ENCODE measurements at regions not wholly inside any gene's neighbourhood (a gene's known extent, or its start where the extent isn't known, plus 50 kb on each side); places are given as distances from the start of the nearest gene placed in this dataset.

GRCh38 chrX:110442635-110443034, 84.0 kb downstream of the RTL9 start:
- no peaks in the 10 kb centered on the region for H3K4me1 ChIP-seq (replicated peaks)
- peak in 1 of 2 experiments; percentile 2 for DNase-seq (ENCODE audit: low read depth in 1 of 2, low spot score in 2 of 2)

GRCh38 chrX:110444996-110445395, 86.3 kb downstream of the RTL9 start:
- H3K9me3 ChIP-seq (replicated peaks): no peaks in the 10 kb centered on the region
- H3K27ac ChIP-seq: no peak overlapping the region
- H3K4me1 ChIP-seq (replicated peaks): no peaks in the 10 kb centered on the region
- no peaks in the 10 kb centered on the region for H3K27me3 ChIP-seq (replicated peaks)
- H3K36me3 ChIP-seq: no peaks in the 10 kb centered on the region
- no peak for DNase-seq (ENCODE audit: low read depth in 1 of 2, low spot score in 2 of 2)
- H3K4me3 ChIP-seq: no peak overlapping the region

More at GRCh38 chrX:110442635-110443034, 84.0 kb downstream of the RTL9 start:
- Histone ChIP-seq H3K27ac (no peak overlapping the region), H3K36me3 (no peaks in the 10 kb centered on the region), H3K27me3 (replicated peaks) (no peaks in the 10 kb centered on the region), H3K9me3 (replicated peaks) (no peaks in the 10 kb centered on the region), H3K4me3 (no peak overlapping the region)

GRCh38 chrX:110448459-110448858, 89.8 kb downstream of the RTL9 start:
- Histone ChIP-seq H3K27me3 (replicated peaks) (no peaks in the 10 kb centered on the region), H3K9me3 (replicated peaks) (no peaks in the 10 kb centered on the region), H3K27ac (no peak overlapping the region), H3K4me1 (replicated peaks) (no peaks in the 10 kb centered on the region), H3K4me3 (no peak overlapping the region), H3K36me3 (no peaks in the 10 kb centered on the region)
- no peak for DNase-seq (ENCODE audit: low read depth in 1 of 2, low spot score in 2 of 2)

- no peak for DNase-seq (ENCODE audit: low read depth in 1 of 2, low spot score in 2 of 2)
- Histone ChIP-seq H3K9me3 (replicated peaks) (no peaks in the 10 kb centered on the region), H3K4me1 (replicated peaks) (no peaks in the 10 kb centered on the region), H3K36me3 (no peaks in the 10 kb centered on the region), H3K27ac (no peak overlapping the region), H3K27me3 (replicated peaks) (no peaks in the 10 kb centered on the region), H3K4me3 (no peak overlapping the region)
Measured at GRCh38 chrX:110449312-110449711, 90.7 kb downstream of the RTL9 start.

DNA sequence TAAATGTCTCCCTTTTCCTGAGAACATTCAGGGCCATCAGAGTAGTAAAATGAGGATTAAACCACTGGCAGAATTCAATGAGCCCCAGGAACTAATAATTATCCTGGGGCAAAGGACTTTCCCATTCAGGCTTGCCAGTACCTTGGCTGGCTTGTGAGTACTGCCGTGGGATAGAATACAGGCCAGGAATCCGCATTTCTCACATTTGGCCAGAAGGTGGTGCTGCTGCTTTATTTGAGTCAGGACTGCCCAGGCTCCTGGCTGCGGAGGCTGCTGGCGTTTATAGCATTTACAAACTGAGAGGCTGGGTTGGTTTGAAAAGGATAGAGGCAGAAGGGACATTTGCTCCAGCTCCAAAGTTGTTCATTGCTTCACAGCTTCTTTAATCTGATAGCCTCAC, 91.4 kb downstream of the RTL9 start:
- Histone ChIP-seq H3K9me3 (replicated peaks) (no peaks in the 10 kb centered on the region), H3K36me3 (no peaks in the 10 kb centered on the region), H3K27ac (no peak overlapping the region), H3K27me3 (replicated peaks) (no peaks in the 10 kb centered on the region), H3K4me1 (replicated peaks) (no peaks in the 10 kb centered on the region), H3K4me3 (no peak overlapping the region)
- DNase-seq (ENCODE audit: low read depth in 1 of 2, low spot score in 2 of 2): peak; percentile 12 to 52

GRCh38 chrX:110454336-110454735, 95.7 kb downstream of the RTL9 start:
- no peaks in the 10 kb centered on the region for H3K9me3 ChIP-seq (replicated peaks)

DNA sequence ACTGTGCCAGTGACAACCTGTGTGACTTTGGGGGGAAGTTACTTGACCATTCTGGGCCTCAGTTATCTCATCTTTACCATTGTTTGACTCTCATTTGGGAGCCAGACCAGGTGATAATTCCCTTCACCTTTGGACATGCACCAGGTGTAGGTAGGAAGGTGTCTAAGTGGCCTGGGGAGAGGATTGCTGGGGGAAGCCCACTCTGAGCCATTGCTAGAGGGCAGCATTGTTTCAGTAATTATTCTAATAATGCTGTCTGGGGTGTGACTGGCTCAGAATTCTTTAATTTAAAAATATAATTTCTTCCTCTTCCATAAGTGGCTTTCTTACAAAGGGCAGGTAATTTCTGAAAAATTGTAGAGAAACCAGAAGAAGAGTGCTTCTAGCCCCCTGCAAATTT, 104.3 kb downstream of the RTL9 start:
- Histone ChIP-seq H3K27ac (no peak overlapping the region), H3K36me3 (no peaks in the 10 kb centered on the region), H3K27me3 (replicated peaks) (no peaks in the 10 kb centered on the region), H3K4me1 (replicated peaks) (no peaks in the 10 kb centered on the region), H3K4me3 (no peak overlapping the region), H3K9me3 (replicated peaks) (no peaks in the 10 kb centered on the region)
- DNase-seq (ENCODE audit: low read depth in 1 of 2, low spot score in 2 of 2): no peak

More at GRCh38 chrX:110454336-110454735, 95.7 kb downstream of the RTL9 start:
- H3K36me3 ChIP-seq: no peaks in the 10 kb centered on the region
- no peaks in the 10 kb centered on the region for H3K4me1 ChIP-seq (replicated peaks)
- H3K27me3 ChIP-seq (replicated peaks): no peaks in the 10 kb centered on the region
- no peak for DNase-seq (ENCODE audit: low read depth in 1 of 2, low spot score in 2 of 2)
- H3K27ac ChIP-seq: no peak overlapping the region
- H3K4me3 ChIP-seq: no peak overlapping the region

DNA sequence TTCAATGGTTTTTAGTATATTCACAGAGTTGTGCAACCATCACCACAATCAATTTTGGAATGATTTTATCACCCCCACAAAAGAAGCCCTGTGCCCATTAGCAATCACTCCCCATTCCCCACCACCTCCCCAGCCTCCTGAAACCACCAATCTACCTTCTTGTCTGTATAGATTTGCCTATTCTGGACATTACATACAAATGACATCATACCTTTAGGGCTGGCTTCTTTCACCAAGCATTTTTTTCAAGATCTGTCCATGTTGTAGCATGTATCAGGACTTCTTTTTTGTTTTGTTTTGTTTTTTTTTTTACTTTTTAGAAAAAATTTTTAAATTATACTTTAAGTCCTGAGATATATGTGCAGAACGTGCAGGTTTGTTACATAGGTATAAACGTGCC, 108.1 kb downstream of the RTL9 start:
- Histone ChIP-seq H3K4me1 (replicated peaks) (no peaks in the 10 kb centered on the region), H3K36me3 (no peaks in the 10 kb centered on the region), H3K27me3 (replicated peaks) (no peaks in the 10 kb centered on the region), H3K27ac (no peak overlapping the region), H3K9me3 (replicated peaks) (no peaks in the 10 kb centered on the region), H3K4me3 (no peak overlapping the region)
- no peak for DNase-seq (ENCODE audit: low read depth in 1 of 2, low spot score in 2 of 2)

GRCh38 chrX:110472265-110472664, 113.6 kb downstream of the RTL9 start:
- Histone ChIP-seq H3K4me1 (replicated peaks) (no peaks in the 10 kb centered on the region), H3K36me3 (no peaks in the 10 kb centered on the region), H3K27ac (no peak overlapping the region), H3K9me3 (replicated peaks) (no peaks in the 10 kb centered on the region), H3K4me3 (no peak overlapping the region), H3K27me3 (replicated peaks) (no peaks in the 10 kb centered on the region)
- DNase-seq (ENCODE audit: low read depth in 1 of 2, low spot score in 2 of 2): no peak

DNA sequence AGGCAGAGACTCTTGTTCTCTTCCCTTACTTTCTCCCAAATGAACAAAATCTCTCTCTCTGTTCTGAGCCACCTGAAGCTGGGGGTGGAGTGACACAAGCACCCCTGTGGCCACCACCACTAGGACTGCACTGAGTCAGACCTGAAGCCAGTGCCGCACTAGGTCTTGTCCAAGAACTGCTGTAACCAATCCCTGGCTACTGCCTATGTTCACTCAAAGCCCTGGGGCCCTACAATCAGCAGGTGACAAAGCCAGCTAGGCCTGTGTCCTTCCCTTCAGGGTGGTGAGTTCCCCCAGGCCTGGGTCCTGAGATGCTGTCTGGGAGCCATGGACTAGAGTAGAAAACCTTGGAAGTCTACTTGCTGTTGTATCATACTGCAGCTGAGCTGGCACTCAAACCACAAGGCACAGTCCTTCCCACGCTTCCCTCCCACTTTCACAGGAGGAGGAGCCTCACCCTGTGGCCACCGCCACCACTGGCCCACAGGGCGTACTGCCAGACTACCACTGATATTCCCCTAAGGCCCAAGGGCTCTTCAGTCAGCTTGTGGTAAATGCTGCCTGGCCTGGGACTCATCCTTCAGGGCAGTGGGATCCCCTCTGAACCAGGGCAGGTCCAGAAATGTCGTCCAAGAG, 119.1 kb downstream of the RTL9 start:
- no peaks in the 10 kb centered on the region for H3K36me3 ChIP-seq
- no peak overlapping the region for H3K27ac ChIP-seq
- no peaks in the 10 kb centered on the region for H3K27me3 ChIP-seq (replicated peaks)
- H3K4me3 ChIP-seq: no peak overlapping the region
- H3K9me3 ChIP-seq (replicated peaks): no peaks in the 10 kb centered on the region
- no peak for DNase-seq (ENCODE audit: low read depth in 1 of 2, low spot score in 2 of 2)
- no peaks in the 10 kb centered on the region for H3K4me1 ChIP-seq (replicated peaks)

- H3K4me1 ChIP-seq (replicated peaks): no peaks in the 10 kb centered on the region
- DNase-seq (ENCODE audit: low read depth in 1 of 2, low spot score in 2 of 2): no peak
- H3K27me3 ChIP-seq (replicated peaks): no peaks in the 10 kb centered on the region
- no peaks in the 10 kb centered on the region for H3K9me3 ChIP-seq (replicated peaks)
- H3K36me3 ChIP-seq: no peaks in the 10 kb centered on the region
- H3K4me3 ChIP-seq: no peak overlapping the region
- H3K27ac ChIP-seq: no peak overlapping the region
Measured at GRCh38 chrX:110491846-110492620, 133.4 kb downstream of the RTL9 start.

DNA sequence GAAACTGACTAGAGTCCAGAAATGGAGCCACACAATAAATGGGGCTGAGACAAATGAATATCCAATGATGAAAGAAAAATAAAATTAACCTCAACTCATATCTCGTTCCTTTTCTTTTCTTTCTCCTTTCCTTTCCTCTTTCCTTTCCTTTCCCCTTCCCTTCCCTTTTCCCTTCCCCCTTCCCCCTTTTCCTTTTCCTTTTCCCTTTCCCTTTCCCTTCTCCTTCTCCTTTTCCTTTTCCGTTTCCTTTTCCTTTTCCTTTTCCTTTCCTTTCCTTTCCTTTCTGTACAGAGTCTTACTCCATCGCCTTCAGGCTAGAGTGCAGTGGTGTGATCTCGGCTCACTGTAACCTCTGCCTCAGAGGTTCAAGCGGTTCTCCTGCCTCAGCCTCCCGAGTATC, 146.3 kb downstream of the RTL9 start:
- peaks cover 10% of the 10 kb centered on the region for H3K4me1 ChIP-seq (replicated peaks)
- no peaks in the 10 kb centered on the region for H3K9me3 ChIP-seq (replicated peaks)
- no peak overlapping the region for H3K27ac ChIP-seq
- no peaks in the 10 kb centered on the region for H3K36me3 ChIP-seq
- DNase-seq (ENCODE audit: low read depth in 1 of 2, low spot score in 2 of 2): no peak
- H3K4me3 ChIP-seq: no peak overlapping the region
- no peaks in the 10 kb centered on the region for H3K27me3 ChIP-seq (replicated peaks)

GRCh38 chrX:110509755-110510532, 151.3 kb downstream of the RTL9 start:
- Histone ChIP-seq H3K9me3 (replicated peaks) (no peaks in the 10 kb centered on the region), H3K4me1 (replicated peaks) (peaks cover 10% of the 10 kb centered on the region), H3K27ac (peak overlapping the region; percentile 31; the same call in 1 of the 2 replicates), H3K27me3 (replicated peaks) (no peaks in the 10 kb centered on the region), H3K4me3 (no peak overlapping the region), H3K36me3 (no peaks in the 10 kb centered on the region)
- peak in 1 of 2 experiments; percentile 52 for DNase-seq (ENCODE audit: low read depth in 1 of 2, low spot score in 2 of 2)

DNA sequence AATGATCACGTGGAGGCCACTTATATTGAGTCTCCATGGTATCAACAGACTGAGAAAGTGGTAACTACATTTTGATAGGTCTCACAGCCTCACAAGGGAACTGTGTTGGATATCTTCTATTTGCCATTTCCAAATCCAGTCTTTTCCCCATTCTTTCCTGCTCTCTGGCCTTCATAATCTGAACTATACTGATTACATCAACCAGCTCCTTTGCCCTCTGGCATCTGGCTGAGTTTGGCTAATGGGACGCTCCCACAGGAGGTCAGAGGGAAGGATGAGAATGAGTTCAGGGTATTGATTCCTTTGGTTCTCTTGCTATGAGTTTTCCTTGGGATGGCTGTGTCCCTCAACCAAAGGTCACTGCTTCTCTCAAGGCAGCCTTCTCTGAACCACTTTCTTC, 152.6 kb downstream of the RTL9 start:
- Histone ChIP-seq H3K9me3 (replicated peaks) (no peaks in the 10 kb centered on the region), H3K27me3 (replicated peaks) (no peaks in the 10 kb centered on the region), H3K36me3 (no peaks in the 10 kb centered on the region), H3K27ac (no peak overlapping the region), H3K4me1 (replicated peaks) (peaks cover 10% of the 10 kb centered on the region), H3K4me3 (no peak overlapping the region)
- DNase-seq (ENCODE audit: low read depth in 1 of 2, low spot score in 2 of 2): no peak
